HepG2 (cell line): ENCODE measurements at regions not wholly inside any gene's neighbourhood (a gene's known extent, or its start where the extent isn't known, plus 50 kb on each side); places are given as distances from the start of the nearest gene placed in this dataset.

Experiments
- ATAC-seq: fragments of 200-7000 bp; cut with Tn5 transposase; 3 replicates; pipeline ENCODE4 v1.9.1; 2020; ENCODE audit warnings: mild to moderate bottlenecking, moderate library complexity
- BruUV-seq: library from RNA; stranded (reverse); fragments of 400-500 nt; replicated peaks from 2 replicates; lab custom pipeline; 2021; lab: Mats Ljungman, UMichigan
- CTCF ChIA-PET: fragments of 300-600 bp; formaldehyde crosslinking; extraction: SDS; loops from one replicate; lab custom pipeline; 2021; ENCODE audit warnings: low total read pairs, inconsistent platforms, low intra/inter-chr PET ratio; lab: Yijun Ruan, JAX
- POLR2A ChIA-PET: fragments of 350-600 bp; sonication (Branson Sonifier 250); formaldehyde crosslinking; loops from one replicate; lab custom pipeline; 2020; ENCODE audit warnings: antibody characterized with exemption, inconsistent platforms; lab: Yijun Ruan, JAX
- DNase-seq: peaks from one replicate; pipeline ENCODE4 v3.0.0-alpha.2; 2015; ENCODE audit warnings: low spot score
- FAIRE-seq: peaks from 3 replicates; lab custom pipeline; 2011; peaks lifted over from hg19 to GRCh38; lab: Jason Lieb, UNC
- H2AFZ ChIP-seq: one replicate; pipeline ENCODE4 v1.6.1; 2011; ENCODE audit warnings: low read length, inconsistent platforms
- H3K27ac ChIP-seq: fragments of 300-600 bp; 3 replicates; pipeline ENCODE4 v1.8.0; 2011; ENCODE audit warnings: mixed run types, mild to moderate bottlenecking, mixed read lengths, low read length, inconsistent platforms; ENCODE audit not compliant: insufficient read depth; ENCODE audit errors: extremely low read length
- H3K27me3 ChIP-seq, 2 experiments: fragments of 200-600 bp in 1 of 2; 2 replicates in 1 of 2; 3 replicates in 1 of 2; pipeline versions ENCODE4 v1.6.0 to v1.8.0; 2011; ENCODE audit warnings: low read length in 2 of 2, mild to moderate bottlenecking in 2 of 2, moderate library complexity in 2 of 2, inconsistent platforms in 1 of 2; ENCODE audit not compliant: insufficient read depth in 2 of 2, control insufficient read depth in 1 of 2
- H3K36me3 ChIP-seq, 2 experiments: fragments of 200-600 bp in 1 of 2; replicated peaks in 1 of 2; 2 replicates in 1 of 2; 3 replicates in 1 of 2; pipeline versions ENCODE4 v1.5.1 to v1.8.0; 2011; ENCODE audit warnings: low read length in 2 of 2, inconsistent platforms in 1 of 2; ENCODE audit not compliant: insufficient read depth in 2 of 2, control insufficient read depth in 1 of 2
- H3K4me1 ChIP-seq: 2 replicates; pipeline ENCODE4 v1.5.1; 2012; ENCODE audit warnings: low read length, inconsistent platforms; ENCODE audit not compliant: insufficient read depth
- H3K4me2 ChIP-seq: 2 replicates; pipeline ENCODE4 v1.6.0; 2011; ENCODE audit warnings: low read depth, low read length, inconsistent platforms
- H3K4me3 ChIP-seq, 3 experiments: fragments of 200-600 bp in 1 of 3; sonication (generic), shearing (Covaris generic) in 1 of 3; replicated peaks in 1 of 3; 2 replicates each; pipeline ENCODE4 v1.5.1; 2011 to 2016; ENCODE audit warnings: low read length in 3 of 3, inconsistent platforms in 2 of 3, low read depth in 2 of 3, mild to moderate bottlenecking in 2 of 3, control low read depth in 1 of 3, mixed read lengths in 1 of 3; ENCODE audit not compliant: insufficient read depth in 1 of 3
- H3K79me2 ChIP-seq: one replicate; pipeline ENCODE4 v1.6.1; 2011; ENCODE audit warnings: low read length, inconsistent platforms; ENCODE audit not compliant: insufficient read depth
- H3K9ac ChIP-seq: 2 replicates; pipeline ENCODE4 v1.6.0; 2011; ENCODE audit warnings: mild to moderate bottlenecking, low read depth, low read length, inconsistent platforms; ENCODE audit not compliant: insufficient read depth
- H3K9me3 ChIP-seq: 2 replicates; pipeline ENCODE4 v1.5.1; 2012; ENCODE audit warnings: mild to moderate bottlenecking, low read length
- H4K20me1 ChIP-seq: 2 replicates; pipeline ENCODE4 v1.6.0; 2011; ENCODE audit warnings: inconsistent platforms, mild to moderate bottlenecking, low read length, moderate library complexity; ENCODE audit not compliant: insufficient read depth
- AGO1 ChIP-seq: fragments of 200-400 bp; formaldehyde crosslinking; IDR thresholded peaks from 2 replicates; pipeline ENCODE4 v1.6.1; 2017; ENCODE audit warnings: mild to moderate bottlenecking, low read depth, low read length, moderate library complexity; ENCODE audit not compliant: poor library complexity, severe bottlenecking
- EP300 ChIP-seq, 3 experiments: sonication (generic) in 1 of 3; formaldehyde crosslinking in 1 of 3; IDR thresholded peaks; 2 replicates each; pipeline versions ENCODE4 v1.5.1 to v1.6.1; 2011 to 2020; ENCODE audit warnings: low read depth in 2 of 3, low read length in 2 of 3, borderline replicate concordance in 1 of 3, improper control_type of control experiment in 1 of 3, mild to moderate bottlenecking in 1 of 3, missing genetic modification reagents in 1 of 3, moderate library complexity in 1 of 3
- GABPA ChIP-seq, 2 experiments: IDR thresholded peaks; 2 replicates each; pipeline ENCODE4 v1.6.1; 2011 to 2016; ENCODE audit warnings: low read depth in 2 of 2, low read length in 1 of 2, missing biosample characterization in 1 of 2, missing genetic modification characterization in 1 of 2
- KDM5A ChIP-seq: fragments of 200-600 bp; sonication (generic); IDR thresholded peaks from 2 replicates; pipeline ENCODE4 v1.7.0; 2018; ENCODE audit warnings: antibody characterized with exemption, mild to moderate bottlenecking, low read length, borderline replicate concordance
- PCBP2 ChIP-seq: fragments of 200-400 bp; formaldehyde crosslinking; optimal IDR thresholded peaks from 2 replicates; pipeline ENCODE3; 2018; ENCODE audit warnings: low read length, low read depth; ENCODE audit not compliant: poor library complexity, severe bottlenecking
- SMARCC2 ChIP-seq: fragments of 450-650 bp; IDR thresholded peaks from 2 replicates; pipeline ENCODE4 v1.6.1; 2017; ENCODE audit warnings: antibody characterized with exemption, mild to moderate bottlenecking
- SMARCE1 ChIP-seq: fragments of 450-650 bp; IDR thresholded peaks from 2 replicates; pipeline ENCODE4 v1.6.1; 2017; ENCODE audit warnings: borderline replicate concordance
- ZBTB38 ChIP-seq: sonication (generic); formaldehyde crosslinking; IDR thresholded peaks from 2 replicates; pipeline ENCODE4 v1.5.1; 2020; ENCODE audit warnings: mild to moderate bottlenecking, missing genetic modification reagents
- ZNF234 ChIP-seq: sonication (generic); formaldehyde crosslinking; conservative IDR thresholded peaks from 2 replicates; pipeline ENCODE4 v1.5.1; 2020; ENCODE audit warnings: mild to moderate bottlenecking, missing genetic modification reagents
- ZNF34 ChIP-seq: sonication (generic); formaldehyde crosslinking; IDR thresholded peaks from 2 replicates; pipeline ENCODE4 v1.4.0; 2020; ENCODE audit warnings: mild to moderate bottlenecking, missing genetic modification reagents, borderline replicate concordance
- WGBS: methylation state at CpG from one replicate; pipeline ENCODE4 v1.1.6; 2017; ENCODE audit warnings: low lambda C conversion rate; 5-methylcytosine and 5-hydroxymethylcytosine counted together
- in situ Hi-C: cut with HindIII; loops from 2 replicates; pipeline ENCODE4 v1.10.0; 2017; ENCODE audit warnings: low pct_unique_long_range_greater_than_20kb; ENCODE audit not compliant: extremely low pct_ligation_motif_present
- intact Hi-C: fragments of 100-400 bp; cut with micrococcal nuclease; formaldehyde crosslinking; loops from one replicate; pipeline ENCODE4 v1.10.0; 2022; ENCODE audit not compliant: unreplicated experiment
- TF ChIP-seq, protein P1 (sequence below): sonication (generic); formaldehyde crosslinking; IDR thresholded peaks from 2 replicates; pipeline ENCODE4 v1.4.0; 2020; ENCODE audit warnings: missing genetic modification reagents, borderline replicate concordance

DNA sequence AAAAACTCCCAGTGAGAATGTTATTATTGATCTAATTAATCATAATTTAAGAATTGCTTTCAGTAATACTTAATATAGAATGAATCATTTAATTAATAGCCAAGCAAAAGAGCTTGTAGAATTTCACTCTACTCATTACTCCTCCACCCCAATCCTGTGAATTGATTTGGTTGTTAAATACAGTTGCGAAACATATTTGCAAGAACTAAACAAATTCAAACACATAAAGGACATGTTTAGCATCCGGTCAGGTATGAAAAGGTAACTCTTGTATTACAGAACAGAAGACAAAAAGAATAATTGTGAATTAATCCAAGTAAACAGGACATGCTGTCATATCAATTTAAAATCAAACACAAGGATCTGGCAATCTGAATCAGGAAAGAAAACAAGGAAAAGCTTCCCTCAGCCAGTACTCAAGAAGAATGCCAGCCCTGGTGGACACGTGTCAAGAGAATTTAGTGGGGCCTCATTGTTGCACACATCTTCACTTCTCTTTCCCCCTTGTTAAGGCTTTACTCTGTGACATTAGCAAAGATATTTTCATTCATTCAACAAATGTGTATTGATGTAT is 89.4 kb upstream of the SLC12A2 start:
- TF ChIP-seq SMARCE1 (no peak), AGO1 (no peak), EP300 (IDR thresholded peaks at IDR 0.05; ENCODE audit: low read depth in 2 of 2, low read length in 2 of 2) (no peak), EP300 (CRISPR knock-in tag; IDR thresholded peaks at IDR 0.05; ENCODE audit: borderline replicate concordance) (no peak), SMARCC2 (no peak), GABPA (IDR thresholded peaks at IDR 0.05; ENCODE audit: low read depth, low read length) (no peak), GABPA (CRISPR knock-in tag; IDR thresholded peaks at IDR 0.05; ENCODE audit: low read depth) (no peak), PCBP2 (no peak), ZBTB38 (CRISPR knock-in tag) (no peak), ZNF234 (no peak), ZNF34 (no peak), KDM5A (no peak)
- TF ChIP-seq, protein P1, sequence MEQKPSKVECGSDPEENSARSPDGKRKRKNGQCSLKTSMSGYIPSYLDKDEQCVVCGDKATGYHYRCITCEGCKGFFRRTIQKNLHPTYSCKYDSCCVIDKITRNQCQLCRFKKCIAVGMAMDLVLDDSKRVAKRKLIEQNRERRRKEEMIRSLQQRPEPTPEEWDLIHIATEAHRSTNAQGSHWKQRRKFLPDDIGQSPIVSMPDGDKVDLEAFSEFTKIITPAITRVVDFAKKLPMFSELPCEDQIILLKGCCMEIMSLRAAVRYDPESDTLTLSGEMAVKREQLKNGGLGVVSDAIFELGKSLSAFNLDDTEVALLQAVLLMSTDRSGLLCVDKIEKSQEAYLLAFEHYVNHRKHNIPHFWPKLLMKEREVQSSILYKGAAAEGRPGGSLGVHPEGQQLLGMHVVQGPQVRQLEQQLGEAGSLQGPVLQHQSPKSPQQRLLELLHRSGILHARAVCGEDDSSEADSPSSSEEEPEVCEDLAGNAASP: no peak
- no peak overlapping the region for H3K27ac ChIP-seq
- H3K4me3 ChIP-seq: no peak overlapping the region
- no peak for ATAC-seq
- H3K9ac ChIP-seq: no peak overlapping the region
- no peaks in the 10 kb centered on the region for H3K27me3 ChIP-seq
- no peak overlapping the region for H2AFZ ChIP-seq
- no peak overlapping the region for H3K4me2 ChIP-seq
- CTCF ChIA-PET: no interaction called here
- H3K36me3 ChIP-seq: no peaks in the 10 kb centered on the region
- 50% methylated on average over 3 of the region's 3 CpGs for WGBS
- no peak for DNase-seq
- no TSS peak for BruUV-seq
- H4K20me1 ChIP-seq: no peaks in the 10 kb centered on the region
- intact Hi-C loops (no loop called here), in situ Hi-C loops (no loop called here)
- H3K4me1 ChIP-seq: peaks cover 7% of the 10 kb centered on the region; the same call in 1 of the 2 replicates
- H3K79me2 ChIP-seq: no peaks in the 10 kb centered on the region
- POLR2A ChIA-PET: no interaction called here
- FAIRE-seq: no peak
- no peaks in the 10 kb centered on the region for H3K9me3 ChIP-seq
